PC-3 (cell line): ENCODE measurements at regions not wholly inside any gene's neighbourhood (a gene's known extent, or its start where the extent isn't known, plus 50 kb on each side); places are given as distances from the start of the nearest gene placed in this dataset.

ENCODE experiments used
- CTCF ChIP-seq: fragments of 300-600 bp; sonication (generic); conservative IDR thresholded peaks from 2 replicates; pipeline ENCODE4 v1.5.1; 2017; ENCODE audit warnings: antibody characterized with exemption, low read depth, mild to moderate bottlenecking, low read length
- EZH2 ChIP-seq: fragments of 300-600 bp; sonication (generic); IDR thresholded peaks from one replicate; pipeline ENCODE4 v1.6.1; 2017; ENCODE audit warnings: antibody characterized with exemption, mild to moderate bottlenecking, low read length; ENCODE audit not compliant: unreplicated experiment
- EZH2phosphoT487 ChIP-seq: fragments of 300-600 bp; sonication (generic); IDR thresholded peaks from 2 replicates; pipeline ENCODE4 v1.6.1; 2018; ENCODE audit warnings: mild to moderate bottlenecking, antibody characterized with exemption, low read length, borderline replicate concordance

- TF ChIP-seq EZH2 (no peak), EZH2phosphoT487 (no peak), CTCF (no peak)
Measured at GRCh38 chr5:109945097-109945678, 255.5 kb downstream of the MAN2A1 start.
